ENCODE measurements at regions not wholly inside any gene's neighbourhood (a gene's known extent, or its start where the extent isn't known, plus 50 kb on each side); places are given as distances from the start of the nearest gene placed in this dataset.

GRCh38 chrX:18041656-18042055 is 179.0 kb downstream of the BEND2 start:
- no peak for TF ChIP-seq CTCF (IDR thresholded peaks at IDR 0.05; ENCODE audit: control extremely low read depth, extremely low read depth)
- no peak overlapping the region for H3K27ac ChIP-seq (ENCODE audit: low read depth in 1 of 2, low read length in 1 of 2)
- H3K4me3 ChIP-seq, result no peak overlapping the region
- no peak overlapping the region for H3K9ac ChIP-seq (ENCODE audit: insufficient read depth in 1 of 2, low read length in 2 of 2)
- H3K27me3 ChIP-seq (ENCODE audit: control insufficient read depth in 3 of 3, insufficient read depth in 3 of 3, low read length in 2 of 3), result peaks cover 3 to 46% (median 24%) of the 10 kb centered on the region in 3 donors
- WGBS, 2 donors, result 75 to 85% methylated on average over 1 of the region's 1 CpG
- ATAC-seq (ENCODE audit: insufficient read depth, low FRiP score) (no peak), DNase-seq (no peak)
- H3K9me3 ChIP-seq (ENCODE audit: control insufficient read depth in 4 of 4, insufficient read depth in 3 of 4, low read length in 3 of 4), result peaks cover 0 to 2% (median 0%) of the 10 kb centered on the region in 4 donors
- no peaks in the 10 kb centered on the region for H3K36me3 ChIP-seq (ENCODE audit: control insufficient read depth in 4 of 4, insufficient read depth in 4 of 4, low read length in 4 of 4)
- H3K4me1 ChIP-seq (ENCODE audit: control insufficient read depth in 5 of 5, insufficient read depth in 5 of 5, low read length in 5 of 5), result no peaks in the 10 kb centered on the region

GRCh38 chrX:18039023-18039422 is 177.9 kb upstream of the RAI2 start:
- H3K36me3 ChIP-seq (ENCODE audit: control insufficient read depth in 4 of 4, insufficient read depth in 4 of 4, low read length in 4 of 4), result no peaks in the 10 kb centered on the region
- no peak overlapping the region for H3K9ac ChIP-seq (ENCODE audit: insufficient read depth in 1 of 2, low read length in 2 of 2)
- no peaks in the 10 kb centered on the region for H3K4me1 ChIP-seq (ENCODE audit: control insufficient read depth in 5 of 5, insufficient read depth in 5 of 5, low read length in 5 of 5)
- WGBS, 2 donors, result 81 to 97% methylated on average over 2 of the region's 2 CpGs
- peaks cover 0 to 2% (median 0%) of the 10 kb centered on the region in 4 donors for H3K9me3 ChIP-seq (ENCODE audit: control insufficient read depth in 4 of 4, insufficient read depth in 3 of 4, low read length in 3 of 4)
- no peak for TF ChIP-seq CTCF (IDR thresholded peaks at IDR 0.05; ENCODE audit: control extremely low read depth, extremely low read depth)
- DNase-seq (no peak), ATAC-seq (ENCODE audit: insufficient read depth, low FRiP score) (no peak)
- peaks cover 3 to 36% (median 14%) of the 10 kb centered on the region in 3 donors for H3K27me3 ChIP-seq (ENCODE audit: control insufficient read depth in 3 of 3, insufficient read depth in 3 of 3, low read length in 2 of 3)
- H3K4me3 ChIP-seq, result no peak overlapping the region
- no peak overlapping the region for H3K27ac ChIP-seq (ENCODE audit: low read depth in 1 of 2, low read length in 1 of 2)

- Histone ChIP-seq H3K4me3 (no peak overlapping the region), H3K27ac (ENCODE audit: low read depth in 1 of 2, low read length in 1 of 2) (no peak overlapping the region), H3K9ac (ENCODE audit: insufficient read depth in 1 of 2, low read length in 2 of 2) (no peak overlapping the region), H3K36me3 (ENCODE audit: control insufficient read depth in 4 of 4, insufficient read depth in 4 of 4, low read length in 4 of 4) (no peaks in the 10 kb centered on the region), H3K9me3 (ENCODE audit: control insufficient read depth in 4 of 4, insufficient read depth in 3 of 4, low read length in 3 of 4) (peaks cover 0 to 2% (median 0%) of the 10 kb centered on the region in 4 donors), H3K27me3 (ENCODE audit: control insufficient read depth in 3 of 3, insufficient read depth in 3 of 3, low read length in 2 of 3) (peaks cover 0 to 18% (median 13%) of the 10 kb centered on the region in 3 donors), H3K4me1 (ENCODE audit: control insufficient read depth in 5 of 5, insufficient read depth in 5 of 5, low read length in 5 of 5) (peaks cover 0 to 2% (median 0%) of the 10 kb centered on the region in 5 donors)
- 42 to 53% methylated on average over 2 of the region's 2 CpGs for WGBS, 2 donors
- no peak for TF ChIP-seq CTCF (IDR thresholded peaks at IDR 0.05; ENCODE audit: control extremely low read depth, extremely low read depth)
- no peak for DNase-seq
- ATAC-seq (ENCODE audit: insufficient read depth, low FRiP score), result no peak
Observed at GRCh38 chrX:18036394-18036793, 175.3 kb upstream of the RAI2 start.

GRCh38 chrX:18034945-18035344 is 173.8 kb upstream of the RAI2 start:
- ATAC-seq (ENCODE audit: insufficient read depth, low FRiP score) (no peak), DNase-seq (no peak)
- Histone ChIP-seq H3K4me1 (ENCODE audit: control insufficient read depth in 5 of 5, insufficient read depth in 5 of 5, low read length in 5 of 5) (peaks cover 0 to 2% (median 0%) of the 10 kb centered on the region in 5 donors), H3K9me3 (ENCODE audit: control insufficient read depth in 4 of 4, insufficient read depth in 3 of 4, low read length in 3 of 4) (peaks cover 0 to 2% (median 0%) of the 10 kb centered on the region in 4 donors), H3K36me3 (ENCODE audit: control insufficient read depth in 4 of 4, insufficient read depth in 4 of 4, low read length in 4 of 4) (no peaks in the 10 kb centered on the region), H3K27me3 (ENCODE audit: control insufficient read depth in 3 of 3, insufficient read depth in 3 of 3, low read length in 2 of 3) (peaks cover 2 to 12% (median 6%) of the 10 kb centered on the region in 3 donors), H3K9ac (ENCODE audit: insufficient read depth in 1 of 2, low read length in 2 of 2) (no peak overlapping the region), H3K27ac (ENCODE audit: low read depth in 1 of 2, low read length in 1 of 2) (no peak overlapping the region), H3K4me3 (no peak overlapping the region)
- WGBS, 2 donors, result 63 to 76% methylated on average over 2 of the region's 2 CpGs
- no peak for TF ChIP-seq CTCF (IDR thresholded peaks at IDR 0.05; ENCODE audit: control extremely low read depth, extremely low read depth)
